Endothelial cell of umbilical vein (primary cell): ENCODE measurements at regions not wholly inside any gene's neighbourhood (a gene's known extent, or its start where the extent isn't known, plus 50 kb on each side); places are given as distances from the start of the nearest gene placed in this dataset.

ENCODE experiments used
- BruUV-seq: library from RNA; stranded (reverse); fragments of 400-500 nt; replicated peaks from 2 replicates; lab custom pipeline; 2021; lab: Mats Ljungman, UMichigan
- CTCF ChIA-PET: fragments of 300-600, 350-600 bp; sonication (Branson Sonifier 250); formaldehyde crosslinking; loops from one replicate; lab custom pipeline; 2021; ENCODE audit warnings: antibody characterized with exemption, inconsistent platforms; lab: Charles Lee
- POLR2A ChIA-PET: fragments of 300-600, 350-600 bp; sonication (Branson Sonifier 250); formaldehyde crosslinking; loops from one replicate; lab custom pipeline; 2021; ENCODE audit warnings: antibody characterized with exemption, inconsistent platforms; lab: Charles Lee
- DNase-seq: peaks from one replicate; pipeline ENCODE4 v3.0.0-alpha.2; 2011; ENCODE audit warnings: low read depth, low spot score
- FAIRE-seq: peaks from 2 replicates; lab custom pipeline; 2011; peaks lifted over from hg19 to GRCh38; lab: Jason Lieb, UNC
- H2AFZ ChIP-seq: 2 replicates; pipeline ENCODE4 v1.6.0; 2012; ENCODE audit warnings: low read depth, low read length, control low read depth, inconsistent platforms
- H3K27ac ChIP-seq: 2 replicates; pipeline ENCODE4 v1.5.1; 2011; ENCODE audit warnings: low read depth, mild to moderate bottlenecking, control low read depth, low read length, moderate library complexity; ENCODE audit not compliant: insufficient read depth
- H3K27me3 ChIP-seq, 2 experiments: 2 replicates each; pipeline versions ENCODE4 v1.6.0 to v1.6.1; 2011; ENCODE audit warnings: low read length in 2 of 2, mixed read lengths in 1 of 2; ENCODE audit not compliant: control insufficient read depth in 2 of 2, insufficient read depth in 2 of 2
- H3K36me3 ChIP-seq, 2 experiments: 2 replicates in 1 of 2; 3 replicates in 1 of 2; pipeline ENCODE4 v1.5.1; 2011; ENCODE audit warnings: low read length in 2 of 2, mild to moderate bottlenecking in 1 of 2, moderate library complexity in 1 of 2; ENCODE audit not compliant: control insufficient read depth in 2 of 2, insufficient read depth in 2 of 2; ENCODE audit errors: extremely low read depth in 1 of 2
- H3K4me1 ChIP-seq: 3 replicates; pipeline ENCODE4 v1.5.1; 2011; ENCODE audit warnings: mild to moderate bottlenecking, low read length; ENCODE audit not compliant: control insufficient read depth, insufficient read depth; ENCODE audit errors: extremely low read depth
- H3K4me2 ChIP-seq: 2 replicates; pipeline ENCODE4 v1.6.1; 2011; ENCODE audit warnings: low read length, control low read depth, mixed read lengths; ENCODE audit not compliant: insufficient read depth
- H3K4me3 ChIP-seq, 3 experiments: fragments of 200-600 bp in 1 of 3; sonication (generic), shearing (Covaris generic) in 1 of 3; replicated peaks in 1 of 3; 2 replicates each; pipeline ENCODE4 v1.5.1; 2011 to 2016; ENCODE audit warnings: control low read depth in 3 of 3, low read length in 3 of 3, mild to moderate bottlenecking in 2 of 3, inconsistent platforms in 1 of 3, low read depth in 1 of 3, moderate library complexity in 1 of 3; ENCODE audit not compliant: insufficient read depth in 1 of 3
- H3K79me2 ChIP-seq: 2 replicates; pipeline ENCODE4 v1.6.0; 2012; ENCODE audit warnings: low read length, inconsistent platforms; ENCODE audit not compliant: control insufficient read depth, insufficient read depth
- H3K9ac ChIP-seq: replicated peaks from 2 replicates; pipeline ENCODE3; 2011; ENCODE audit warnings: low read length, control low read depth; ENCODE audit not compliant: insufficient read depth; ENCODE audit errors: extremely low read depth
- H3K9me1 ChIP-seq: replicated peaks from 3 replicates; pipeline ENCODE4 v1.6.0; 2011; ENCODE audit warnings: mild to moderate bottlenecking, low read length; ENCODE audit not compliant: control insufficient read depth, insufficient read depth; ENCODE audit errors: extremely low read depth
- H3K9me3 ChIP-seq: replicated peaks from 2 replicates; pipeline ENCODE4 v1.5.1; 2012; ENCODE audit warnings: low read length, inconsistent platforms; ENCODE audit not compliant: control insufficient read depth, insufficient read depth
- H4K20me1 ChIP-seq: replicated peaks from 2 replicates; pipeline ENCODE3; 2011; ENCODE audit warnings: mild to moderate bottlenecking, low read length; ENCODE audit not compliant: control insufficient read depth, insufficient read depth; ENCODE audit errors: extremely low read depth
- EZH2 ChIP-seq: IDR thresholded peaks from 2 replicates; pipeline ENCODE4 v1.6.1; 2012; ENCODE audit warnings: borderline replicate concordance, low read depth, mild to moderate bottlenecking, moderate library complexity, low read length, inconsistent platforms; ENCODE audit not compliant: severe bottlenecking
- FOS ChIP-seq: IDR thresholded peaks from 2 replicates; pipeline ENCODE4 v1.6.1; 2011; ENCODE audit warnings: mild to moderate bottlenecking, low read length, moderate library complexity, borderline replicate concordance; ENCODE audit not compliant: insufficient read depth
- GATA2 ChIP-seq: IDR thresholded peaks from 2 replicates; pipeline ENCODE4 v1.7.0; 2011; ENCODE audit warnings: low read depth, mild to moderate bottlenecking, moderate library complexity, mixed read lengths, low read length; ENCODE audit not compliant: insufficient read length, insufficient read depth
- JUN ChIP-seq: IDR thresholded peaks from 2 replicates; pipeline ENCODE4 v1.6.1; 2011; ENCODE audit warnings: borderline replicate concordance, low read depth; ENCODE audit not compliant: insufficient read length, insufficient read depth
- MAX ChIP-seq: IDR thresholded peaks from 2 replicates; pipeline ENCODE4 v1.6.1; 2011; ENCODE audit not compliant: insufficient read depth, insufficient read length
- MYC ChIP-seq: IDR thresholded peaks from one replicate; pipeline ENCODE4 v1.6.1; 2011; ENCODE audit warnings: mild to moderate bottlenecking, low read depth, low read length
- POLR2A ChIP-seq: IDR thresholded peaks from 2 replicates; pipeline ENCODE4 v1.6.1; 2012; ENCODE audit warnings: low read depth, mild to moderate bottlenecking, control low read depth, low read length
- POLR2AphosphoS5 ChIP-seq: IDR thresholded peaks from 2 replicates; pipeline ENCODE4 v1.6.1; 2012; ENCODE audit warnings: low read depth, mild to moderate bottlenecking, control low read depth, low read length, moderate library complexity; ENCODE audit not compliant: insufficient read depth
- dilution Hi-C: fragments of 300-500 bp; cut with MboI; formaldehyde crosslinking; loops from one replicate; pipeline ENCODE4 v1.15.0; 2019; ENCODE audit warnings: low sequenced_read_pairs; ENCODE audit not compliant: extremely low pct_ligation_motif_present
- intact Hi-C: fragments of 100-400 bp; cut with micrococcal nuclease; formaldehyde crosslinking; loops from one replicate; pipeline ENCODE4 v1.10.0; 2022
- TF ChIP-seq, protein P1 (sequence below), 2 donors: IDR thresholded peaks; 1 replicate in 1 of 2; 2 replicates in 1 of 2; pipeline ENCODE4 v1.5.1; 2011; ENCODE audit warnings: low read length in 2 of 2, mild to moderate bottlenecking in 2 of 2, moderate library complexity in 2 of 2, control low read depth in 1 of 2, inconsistent platforms in 1 of 2, low read depth in 1 of 2; ENCODE audit not compliant: insufficient read depth in 1 of 2; ENCODE audit errors: extremely low read depth in 1 of 2

GRCh38 chr1:177392336-177392735 lies 221.6 kb downstream of the BRINP2 start:
- ChIA-PET POLR2A (no interaction called here), CTCF (no interaction called here)
- TF ChIP-seq EZH2 (no peak), POLR2A (no peak), FOS (no peak), MYC (no peak), JUN (no peak), MAX (no peak), GATA2 (no peak), POLR2AphosphoS5 (no peak)
- TF ChIP-seq, protein P1, sequence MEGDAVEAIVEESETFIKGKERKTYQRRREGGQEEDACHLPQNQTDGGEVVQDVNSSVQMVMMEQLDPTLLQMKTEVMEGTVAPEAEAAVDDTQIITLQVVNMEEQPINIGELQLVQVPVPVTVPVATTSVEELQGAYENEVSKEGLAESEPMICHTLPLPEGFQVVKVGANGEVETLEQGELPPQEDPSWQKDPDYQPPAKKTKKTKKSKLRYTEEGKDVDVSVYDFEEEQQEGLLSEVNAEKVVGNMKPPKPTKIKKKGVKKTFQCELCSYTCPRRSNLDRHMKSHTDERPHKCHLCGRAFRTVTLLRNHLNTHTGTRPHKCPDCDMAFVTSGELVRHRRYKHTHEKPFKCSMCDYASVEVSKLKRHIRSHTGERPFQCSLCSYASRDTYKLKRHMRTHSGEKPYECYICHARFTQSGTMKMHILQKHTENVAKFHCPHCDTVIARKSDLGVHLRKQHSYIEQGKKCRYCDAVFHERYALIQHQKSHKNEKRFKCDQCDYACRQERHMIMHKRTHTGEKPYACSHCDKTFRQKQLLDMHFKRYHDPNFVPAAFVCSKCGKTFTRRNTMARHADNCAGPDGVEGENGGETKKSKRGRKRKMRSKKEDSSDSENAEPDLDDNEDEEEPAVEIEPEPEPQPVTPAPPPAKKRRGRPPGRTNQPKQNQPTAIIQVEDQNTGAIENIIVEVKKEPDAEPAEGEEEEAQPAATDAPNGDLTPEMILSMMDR (IDR thresholded peaks at IDR 0.05; ENCODE audit: extremely low read depth in 1 of 2, insufficient read depth in 1 of 2, low read depth in 1 of 2, low read length in 2 of 2): no peak
- no peaks in the 10 kb centered on the region for H3K9me1 ChIP-seq
- DNase-seq (no peak), FAIRE-seq (no peak)
- H3K36me3 ChIP-seq: no peaks in the 10 kb centered on the region
- H2AFZ ChIP-seq: no peak overlapping the region
- H3K27ac ChIP-seq: no peak overlapping the region
- no peaks in the 10 kb centered on the region for H3K79me2 ChIP-seq
- H3K4me3 ChIP-seq: no peak overlapping the region
- no peak overlapping the region for H3K9ac ChIP-seq
- no TSS peak for BruUV-seq
- dilution Hi-C loops: no loop called here
- no peaks in the 10 kb centered on the region for H3K4me1 ChIP-seq
- H4K20me1 ChIP-seq: no peaks in the 10 kb centered on the region
- H3K27me3 ChIP-seq: no peaks in the 10 kb centered on the region
- H3K4me2 ChIP-seq: no peak overlapping the region
- intact Hi-C loops: no loop called here
- H3K9me3 ChIP-seq: no peaks in the 10 kb centered on the region
